ENCODE measurements at regions not wholly inside any gene's neighbourhood (a gene's known extent, or its start where the extent isn't known, plus 50 kb on each side); places are given as distances from the start of the nearest gene placed in this dataset.

DNA sequence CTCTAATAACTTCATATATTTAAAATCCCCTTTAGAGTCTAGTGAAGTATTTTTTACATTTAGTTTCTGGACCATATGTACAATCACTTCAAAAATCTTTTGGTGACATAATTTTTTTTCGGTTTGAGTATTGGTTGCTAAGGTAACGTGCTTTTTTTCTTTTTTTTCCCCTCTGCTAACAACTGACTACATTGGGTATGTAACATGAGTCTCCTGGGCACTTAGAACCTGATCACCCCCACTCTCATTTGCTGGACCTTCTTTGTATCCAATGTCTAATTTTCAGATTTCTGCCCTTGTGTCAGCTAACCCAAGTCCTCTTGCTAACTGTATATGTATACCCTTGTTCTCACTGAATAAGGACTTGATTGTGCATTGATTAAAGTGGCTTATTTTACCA is 592.9 kb upstream of the FLRT2 start:
- TF ChIP-seq, protein P1, sequence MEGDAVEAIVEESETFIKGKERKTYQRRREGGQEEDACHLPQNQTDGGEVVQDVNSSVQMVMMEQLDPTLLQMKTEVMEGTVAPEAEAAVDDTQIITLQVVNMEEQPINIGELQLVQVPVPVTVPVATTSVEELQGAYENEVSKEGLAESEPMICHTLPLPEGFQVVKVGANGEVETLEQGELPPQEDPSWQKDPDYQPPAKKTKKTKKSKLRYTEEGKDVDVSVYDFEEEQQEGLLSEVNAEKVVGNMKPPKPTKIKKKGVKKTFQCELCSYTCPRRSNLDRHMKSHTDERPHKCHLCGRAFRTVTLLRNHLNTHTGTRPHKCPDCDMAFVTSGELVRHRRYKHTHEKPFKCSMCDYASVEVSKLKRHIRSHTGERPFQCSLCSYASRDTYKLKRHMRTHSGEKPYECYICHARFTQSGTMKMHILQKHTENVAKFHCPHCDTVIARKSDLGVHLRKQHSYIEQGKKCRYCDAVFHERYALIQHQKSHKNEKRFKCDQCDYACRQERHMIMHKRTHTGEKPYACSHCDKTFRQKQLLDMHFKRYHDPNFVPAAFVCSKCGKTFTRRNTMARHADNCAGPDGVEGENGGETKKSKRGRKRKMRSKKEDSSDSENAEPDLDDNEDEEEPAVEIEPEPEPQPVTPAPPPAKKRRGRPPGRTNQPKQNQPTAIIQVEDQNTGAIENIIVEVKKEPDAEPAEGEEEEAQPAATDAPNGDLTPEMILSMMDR (IDR thresholded peaks at IDR 0.05): no peak
- TF ChIP-seq POLR2A (IDR thresholded peaks at IDR 0.05) (no peak), POLR2AphosphoS5 (IDR thresholded peaks at IDR 0.05; ENCODE audit: insufficient read depth in 1 of 2, low read depth in 1 of 2) (no peak)

Measured in vagina (tissue), 2 donors.